GM23338 (cell line): ENCODE measurements at regions not wholly inside any gene's neighbourhood (a gene's known extent, or its start where the extent isn't known, plus 50 kb on each side); places are given as distances from the start of the nearest gene placed in this dataset.

ENCODE experiments used
- ATAC-seq: fragments of 200-7000 bp; cut with Tn5 transposase; 3 replicates; pipeline ENCODE4 v1.9.1; 2020
- DNase-seq: peaks from one replicate; pipeline ENCODE4 v3.0.0-alpha.2; 2015; ENCODE audit warnings: low spot score
- H2AFZ ChIP-seq: fragments of 200-600 bp; sonication (generic); 2 replicates; pipeline ENCODE4 v1.8.0; 2016; ENCODE audit warnings: antibody characterized with exemption, mild to moderate bottlenecking, moderate library complexity
- H3F3A ChIP-seq: fragments of 200-600 bp; sonication (generic); replicated peaks from 2 replicates; pipeline ENCODE4 v1.8.0; 2017; ENCODE audit warnings: antibody characterized with exemption, mixed run types, low read depth
- H3K27ac ChIP-seq: fragments of 200-600 bp; sonication (generic); 2 replicates; pipeline ENCODE4 v1.6.1; 2016; ENCODE audit warnings: low read depth
- H3K27me3 ChIP-seq: fragments of 200-600 bp; sonication (generic); 2 replicates; pipeline ENCODE4 v1.8.0; 2016; ENCODE audit warnings: mild to moderate bottlenecking, mixed run types, moderate library complexity; ENCODE audit not compliant: insufficient read depth
- H3K36me3 ChIP-seq: fragments of 200-600 bp; sonication (generic); 2 replicates; pipeline ENCODE4 v1.8.0; 2016; ENCODE audit warnings: mild to moderate bottlenecking; ENCODE audit not compliant: insufficient read depth
- H3K4me1 ChIP-seq: fragments of 200-600 bp; sonication (generic); 2 replicates; pipeline ENCODE4 v1.8.0; 2016; ENCODE audit warnings: mild to moderate bottlenecking, moderate library complexity; ENCODE audit not compliant: insufficient read depth
- H3K4me2 ChIP-seq: fragments of 200-600 bp; sonication (generic); 2 replicates; pipeline ENCODE4 v1.7.1; 2017; ENCODE audit warnings: mixed run types
- H3K4me3 ChIP-seq: fragments of 200-600 bp; sonication (generic); 2 replicates; pipeline ENCODE4 v1.6.1; 2016; ENCODE audit warnings: mixed run types
- H3K79me2 ChIP-seq: fragments of 200-600 bp; sonication (generic); replicated peaks from 2 replicates; pipeline ENCODE4 v1.8.0; 2017; ENCODE audit warnings: mild to moderate bottlenecking; ENCODE audit not compliant: insufficient read depth
- H3K9me2 ChIP-seq: fragments of 200-600 bp; sonication (generic); 2 replicates; pipeline ENCODE4 v1.8.0; 2017; ENCODE audit not compliant: insufficient read depth
- H4K20me1 ChIP-seq: fragments of 200-600 bp; sonication (generic); replicated peaks from 2 replicates; pipeline ENCODE4 v1.8.0; 2017; ENCODE audit warnings: mild to moderate bottlenecking; ENCODE audit not compliant: insufficient read depth
- H3K27ac Mint-ChIP-seq: 2 replicates; pipeline ENCODE4 v1.8.0; 2020; ENCODE audit warnings: inconsistent platforms, mild to moderate bottlenecking, moderate library complexity, mixed read lengths
- H3K27me3 Mint-ChIP-seq: 3 replicates; pipeline ENCODE4 v1.8.0; 2022; ENCODE audit warnings: low read depth, mild to moderate bottlenecking, moderate library complexity, mixed read lengths, inconsistent platforms; ENCODE audit not compliant: insufficient read depth, poor library complexity
- H3K36me3 Mint-ChIP-seq: 3 replicates; pipeline ENCODE4 v1.8.0; 2021; ENCODE audit warnings: low read depth, mild to moderate bottlenecking, inconsistent platforms, moderate library complexity, mixed read lengths
- H3K4me1 Mint-ChIP-seq: 3 replicates; pipeline ENCODE4 v1.8.0; 2020; ENCODE audit warnings: mild to moderate bottlenecking, inconsistent platforms, mixed read lengths
- H3K4me3 Mint-ChIP-seq: 3 replicates; pipeline ENCODE4 v1.8.0; 2021; ENCODE audit warnings: moderate library complexity, mild to moderate bottlenecking, inconsistent platforms, mixed read lengths
- H3K9me3 Mint-ChIP-seq: 3 replicates; pipeline ENCODE4 v1.8.0; 2020; ENCODE audit warnings: moderate library complexity, mild to moderate bottlenecking, inconsistent platforms, mixed read lengths
- CTCF ChIP-seq, 2 experiments: fragments of 200-600 bp in 1 of 2; sonication (generic) in 1 of 2; conservative IDR thresholded peaks; 2 replicates each; pipeline versions ENCODE4 v1.5.1 to v1.6.1; 2016 to 2017; ENCODE audit warnings: antibody characterized with exemption in 2 of 2, low read depth in 2 of 2, mild to moderate bottlenecking in 2 of 2, moderate library complexity in 1 of 2
- ETS1 ChIP-seq: IDR thresholded peaks from 2 replicates; pipeline ENCODE4 v1.6.1; 2016; ENCODE audit warnings: antibody characterized with exemption
- EZH2phosphoT487 ChIP-seq: fragments of 200-600 bp; sonication (generic); IDR thresholded peaks from one replicate; pipeline ENCODE4 v1.8.1; 2018; ENCODE audit warnings: antibody characterized with exemption; ENCODE audit not compliant: unreplicated experiment
- JUNB ChIP-seq: IDR thresholded peaks from one replicate; pipeline ENCODE4 v1.6.1; 2016; ENCODE audit warnings: antibody characterized with exemption; ENCODE audit not compliant: unreplicated experiment
- NANOG ChIP-seq: IDR thresholded peaks from 2 replicates; pipeline ENCODE4 v1.6.1; 2016; ENCODE audit warnings: antibody characterized with exemption, borderline replicate concordance
- POLR2AphosphoS5 ChIP-seq: IDR thresholded peaks from 2 replicates; pipeline ENCODE4 v1.6.1; 2016; ENCODE audit warnings: antibody characterized with exemption, low read depth
- STAT1 ChIP-seq: IDR thresholded peaks from one replicate; pipeline ENCODE4 v1.6.1; 2016; ENCODE audit warnings: antibody characterized with exemption; ENCODE audit not compliant: unreplicated experiment
- ZNF114 ChIP-seq: fragments of 250-450 bp; sonication (Bioruptor Pico); IDR thresholded peaks from 2 replicates; pipeline ENCODE4 v1.5.0; 2020; ENCODE audit warnings: mild to moderate bottlenecking, moderate library complexity
- ZNF331 ChIP-seq: fragments of 250-450 bp; sonication (Bioruptor Pico); IDR thresholded peaks from 2 replicates; pipeline ENCODE4 v1.5.0; 2020; ENCODE audit warnings: low read depth, mild to moderate bottlenecking, moderate library complexity
- TF ChIP-seq, protein P1 (sequence below): IDR thresholded peaks from one replicate; pipeline ENCODE4 v1.6.1; 2018; ENCODE audit warnings: antibody characterized with exemption; ENCODE audit not compliant: unreplicated experiment

GRCh38 chr5:7955476-7955875 is 86.5 kb downstream of the MTRR start:
- no peaks in the 10 kb centered on the region for H3K79me2 ChIP-seq
- no peak overlapping the region for H3K27ac ChIP-seq
- no peak overlapping the region for H2AFZ ChIP-seq
- Mint-ChIP-seq H3K36me3 (no peaks in the 10 kb centered on the region), H3K9me3 (no peaks in the 10 kb centered on the region; the same call in 2 of the 3 replicates), H3K27ac (no peak overlapping the region), H3K4me3 (no peak overlapping the region), H3K4me1 (no peaks in the 10 kb centered on the region), H3K27me3 (peaks cover 2% of the 10 kb centered on the region)
- H3K4me2 ChIP-seq: no peak overlapping the region
- no peak for DNase-seq
- H3F3A ChIP-seq: no peaks in the 10 kb centered on the region
- no peak overlapping the region for H3K4me3 ChIP-seq
- ATAC-seq: no peak
- H3K9me2 ChIP-seq: peaks cover 11% of the 10 kb centered on the region; the same call in 1 of the 2 replicates
- H3K36me3 ChIP-seq: no peaks in the 10 kb centered on the region
- no peaks in the 10 kb centered on the region for H3K4me1 ChIP-seq
- no peaks in the 10 kb centered on the region for H4K20me1 ChIP-seq
- H3K27me3 ChIP-seq: no peaks in the 10 kb centered on the region
- TF ChIP-seq CTCF (conservative IDR thresholded peaks at IDR 0.05; ENCODE audit: low read depth in 2 of 2): no peak
- TF ChIP-seq EZH2phosphoT487: no peak
- TF ChIP-seq JUNB: no peak
- no peak for TF ChIP-seq ZNF331 (CRISPR knock-in tag)
- no peak for TF ChIP-seq ETS1
- TF ChIP-seq POLR2AphosphoS5: no peak
- TF ChIP-seq, protein P1, sequence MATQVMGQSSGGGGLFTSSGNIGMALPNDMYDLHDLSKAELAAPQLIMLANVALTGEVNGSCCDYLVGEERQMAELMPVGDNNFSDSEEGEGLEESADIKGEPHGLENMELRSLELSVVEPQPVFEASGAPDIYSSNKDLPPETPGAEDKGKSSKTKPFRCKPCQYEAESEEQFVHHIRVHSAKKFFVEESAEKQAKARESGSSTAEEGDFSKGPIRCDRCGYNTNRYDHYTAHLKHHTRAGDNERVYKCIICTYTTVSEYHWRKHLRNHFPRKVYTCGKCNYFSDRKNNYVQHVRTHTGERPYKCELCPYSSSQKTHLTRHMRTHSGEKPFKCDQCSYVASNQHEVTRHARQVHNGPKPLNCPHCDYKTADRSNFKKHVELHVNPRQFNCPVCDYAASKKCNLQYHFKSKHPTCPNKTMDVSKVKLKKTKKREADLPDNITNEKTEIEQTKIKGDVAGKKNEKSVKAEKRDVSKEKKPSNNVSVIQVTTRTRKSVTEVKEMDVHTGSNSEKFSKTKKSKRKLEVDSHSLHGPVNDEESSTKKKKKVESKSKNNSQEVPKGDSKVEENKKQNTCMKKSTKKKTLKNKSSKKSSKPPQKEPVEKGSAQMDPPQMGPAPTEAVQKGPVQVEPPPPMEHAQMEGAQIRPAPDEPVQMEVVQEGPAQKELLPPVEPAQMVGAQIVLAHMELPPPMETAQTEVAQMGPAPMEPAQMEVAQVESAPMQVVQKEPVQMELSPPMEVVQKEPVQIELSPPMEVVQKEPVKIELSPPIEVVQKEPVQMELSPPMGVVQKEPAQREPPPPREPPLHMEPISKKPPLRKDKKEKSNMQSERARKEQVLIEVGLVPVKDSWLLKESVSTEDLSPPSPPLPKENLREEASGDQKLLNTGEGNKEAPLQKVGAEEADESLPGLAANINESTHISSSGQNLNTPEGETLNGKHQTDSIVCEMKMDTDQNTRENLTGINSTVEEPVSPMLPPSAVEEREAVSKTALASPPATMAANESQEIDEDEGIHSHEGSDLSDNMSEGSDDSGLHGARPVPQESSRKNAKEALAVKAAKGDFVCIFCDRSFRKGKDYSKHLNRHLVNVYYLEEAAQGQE: no peak

- H2AFZ ChIP-seq: no peak overlapping the region
- no peak overlapping the region for H3K4me2 ChIP-seq
- ATAC-seq: no peak
- H3K9me3 Mint-ChIP-seq: no peaks in the 10 kb centered on the region; the same call in 2 of the 3 replicates
- no peak overlapping the region for H3K4me3 Mint-ChIP-seq
- no peaks in the 10 kb centered on the region for H3K27me3 ChIP-seq
- H3K9me2 ChIP-seq: peaks cover 2% of the 10 kb centered on the region; the same call in 1 of the 2 replicates
- H4K20me1 ChIP-seq: no peaks in the 10 kb centered on the region
- no peaks in the 10 kb centered on the region for H3K36me3 ChIP-seq
- H3K4me1 Mint-ChIP-seq: no peaks in the 10 kb centered on the region
- H3K27ac ChIP-seq: no peak overlapping the region
- DNase-seq: no peak
- no peaks in the 10 kb centered on the region for H3F3A ChIP-seq
- no peaks in the 10 kb centered on the region for H3K36me3 Mint-ChIP-seq
- H3K79me2 ChIP-seq: no peaks in the 10 kb centered on the region
- no peaks in the 10 kb centered on the region for H3K4me1 ChIP-seq
- H3K27me3 Mint-ChIP-seq: peaks cover 2% of the 10 kb centered on the region
- no peak overlapping the region for H3K4me3 ChIP-seq
- H3K27ac Mint-ChIP-seq: peak overlapping the region; percentile 45; the same call in 1 of the 2 replicates
- no peak for TF ChIP-seq NANOG
- no peak for TF ChIP-seq POLR2AphosphoS5
- TF ChIP-seq, protein P1: no peak
- no peak for TF ChIP-seq ZNF114 (CRISPR knock-in tag)
- TF ChIP-seq ETS1: no peak
- no peak for TF ChIP-seq CTCF (conservative IDR thresholded peaks at IDR 0.05; ENCODE audit: low read depth in 2 of 2)
- no peak for TF ChIP-seq STAT1
- TF ChIP-seq EZH2phosphoT487: no peak
Observed at GRCh38 chr5:7957329-7957728, 88.4 kb downstream of the MTRR start.
